ENCODE measurements at regions not wholly inside any gene's neighbourhood (a gene's known extent, or its start where the extent isn't known, plus 50 kb on each side); places are given as distances from the start of the nearest gene placed in this dataset.

DNA sequence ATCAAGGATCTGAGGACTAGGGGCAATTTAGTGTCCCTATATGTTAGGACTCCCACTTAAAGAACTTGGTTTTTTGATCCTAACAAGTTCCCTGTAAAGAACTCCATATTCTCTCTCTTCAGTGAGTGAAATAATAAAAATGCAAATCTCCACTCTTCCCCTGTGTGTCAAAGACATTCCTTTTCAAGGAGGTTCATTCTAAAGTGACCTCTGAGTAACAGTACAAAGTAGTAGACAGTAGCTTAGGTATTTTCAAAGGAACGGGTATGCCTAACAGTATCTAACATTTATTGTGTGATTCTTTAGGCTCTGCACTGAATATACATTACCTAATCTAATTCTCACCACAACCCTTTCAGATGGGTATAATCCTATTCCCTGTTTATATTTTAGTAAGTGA, 58.4 kb upstream of the SCOC start:
- H3K4me1 ChIP-seq (ENCODE audit: insufficient read depth, low read length, poor library complexity, severe bottlenecking), result no peaks in the 10 kb centered on the region
- H3K4me2 ChIP-seq (ENCODE audit: low read depth, low read length, poor library complexity, severe bottlenecking), result no peak overlapping the region
- no peaks in the 10 kb centered on the region for H3K9me2 ChIP-seq (replicated peaks; ENCODE audit: low read depth, low read length)
- TF ChIP-seq, protein P1, sequence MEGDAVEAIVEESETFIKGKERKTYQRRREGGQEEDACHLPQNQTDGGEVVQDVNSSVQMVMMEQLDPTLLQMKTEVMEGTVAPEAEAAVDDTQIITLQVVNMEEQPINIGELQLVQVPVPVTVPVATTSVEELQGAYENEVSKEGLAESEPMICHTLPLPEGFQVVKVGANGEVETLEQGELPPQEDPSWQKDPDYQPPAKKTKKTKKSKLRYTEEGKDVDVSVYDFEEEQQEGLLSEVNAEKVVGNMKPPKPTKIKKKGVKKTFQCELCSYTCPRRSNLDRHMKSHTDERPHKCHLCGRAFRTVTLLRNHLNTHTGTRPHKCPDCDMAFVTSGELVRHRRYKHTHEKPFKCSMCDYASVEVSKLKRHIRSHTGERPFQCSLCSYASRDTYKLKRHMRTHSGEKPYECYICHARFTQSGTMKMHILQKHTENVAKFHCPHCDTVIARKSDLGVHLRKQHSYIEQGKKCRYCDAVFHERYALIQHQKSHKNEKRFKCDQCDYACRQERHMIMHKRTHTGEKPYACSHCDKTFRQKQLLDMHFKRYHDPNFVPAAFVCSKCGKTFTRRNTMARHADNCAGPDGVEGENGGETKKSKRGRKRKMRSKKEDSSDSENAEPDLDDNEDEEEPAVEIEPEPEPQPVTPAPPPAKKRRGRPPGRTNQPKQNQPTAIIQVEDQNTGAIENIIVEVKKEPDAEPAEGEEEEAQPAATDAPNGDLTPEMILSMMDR (conservative IDR thresholded peaks at IDR 0.05; ENCODE audit: low read length), result no peak
- no peak for TF ChIP-seq EZH2phosphoT487 (IDR thresholded peaks at IDR 0.05; ENCODE audit: borderline replicate concordance)
- no peak overlapping the region for H3K9ac ChIP-seq (ENCODE audit: low read depth, low read length, poor library complexity, severe bottlenecking)
- H3K4me3 ChIP-seq (ENCODE audit: low read length, poor library complexity, severe bottlenecking), result no peak overlapping the region
- no peak overlapping the region; the same call in 1 of the 2 replicates for H2AFZ ChIP-seq (ENCODE audit: low read length)
- no peaks in the 10 kb centered on the region for H3K79me2 ChIP-seq (ENCODE audit: insufficient read depth, low read length)
- H4K20me1 ChIP-seq (ENCODE audit: insufficient read depth, low read length, poor library complexity, severe bottlenecking), result no peaks in the 10 kb centered on the region
- no peaks in the 10 kb centered on the region for H3F3A ChIP-seq (ENCODE audit: low read depth)
- H3K9me3 ChIP-seq (ENCODE audit: insufficient read depth, low read depth, low read length), result no peaks in the 10 kb centered on the region
- H3K27me3 ChIP-seq (ENCODE audit: insufficient read depth, low read length, poor library complexity, severe bottlenecking), result no peaks in the 10 kb centered on the region
- H3K36me3 ChIP-seq (ENCODE audit: insufficient read depth, low read length), result no peaks in the 10 kb centered on the region

DNA sequence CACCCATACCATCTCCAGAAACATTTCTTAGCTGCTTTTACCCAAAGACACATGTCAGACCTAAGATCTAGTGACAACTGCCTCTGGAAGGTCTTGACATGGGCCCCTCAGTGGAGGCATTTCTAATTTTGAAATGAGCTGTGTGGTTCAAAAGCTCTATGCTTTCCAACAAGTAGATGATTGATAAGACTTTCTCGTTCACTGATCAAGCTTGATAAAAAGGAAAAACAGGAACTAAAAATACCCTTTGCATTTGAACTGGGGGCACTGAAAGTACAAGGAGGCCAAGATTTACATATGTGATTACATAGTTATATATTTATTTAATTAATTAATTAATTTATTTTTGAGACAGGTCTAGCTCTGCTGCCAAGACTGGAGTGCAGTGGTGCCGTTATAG, 61.3 kb upstream of the SCOC start:
- Histone ChIP-seq H3F3A (ENCODE audit: low read depth) (no peaks in the 10 kb centered on the region), H3K9ac (ENCODE audit: low read depth, low read length, poor library complexity, severe bottlenecking) (no peak overlapping the region)

GRCh38 chr4:140311257-140311835, 62.1 kb upstream of the SCOC start:
- Histone ChIP-seq H3F3A (ENCODE audit: low read depth) (no peaks in the 10 kb centered on the region), H3K4me2 (ENCODE audit: low read depth, low read length, poor library complexity, severe bottlenecking) (no peak overlapping the region), H4K20me1 (ENCODE audit: insufficient read depth, low read length, poor library complexity, severe bottlenecking) (no peaks in the 10 kb centered on the region), H3K4me1 (ENCODE audit: insufficient read depth, low read length, poor library complexity, severe bottlenecking) (no peaks in the 10 kb centered on the region), H2AFZ (ENCODE audit: low read length) (no peak overlapping the region), H3K9me2 (replicated peaks; ENCODE audit: low read depth, low read length) (no peaks in the 10 kb centered on the region), H3K36me3 (ENCODE audit: insufficient read depth, low read length) (no peaks in the 10 kb centered on the region), H3K79me2 (ENCODE audit: insufficient read depth, low read length) (no peaks in the 10 kb centered on the region), H3K9ac (ENCODE audit: low read depth, low read length, poor library complexity, severe bottlenecking) (no peak overlapping the region), H3K4me3 (ENCODE audit: low read length, poor library complexity, severe bottlenecking) (no peak overlapping the region), H3K9me3 (ENCODE audit: insufficient read depth, low read depth, low read length) (no peaks in the 10 kb centered on the region), H3K27me3 (ENCODE audit: insufficient read depth, low read length, poor library complexity, severe bottlenecking) (no peaks in the 10 kb centered on the region)
- TF ChIP-seq, protein P1 (conservative IDR thresholded peaks at IDR 0.05; ENCODE audit: low read length), result no peak
- TF ChIP-seq EZH2phosphoT487 (IDR thresholded peaks at IDR 0.05; ENCODE audit: borderline replicate concordance), result no peak

More for the DNA sequence above, 61.3 kb upstream of the SCOC start:
- Histone ChIP-seq H3K4me3 (ENCODE audit: low read length, poor library complexity, severe bottlenecking) (no peak overlapping the region), H3K27me3 (ENCODE audit: insufficient read depth, low read length, poor library complexity, severe bottlenecking) (no peaks in the 10 kb centered on the region), H3K36me3 (ENCODE audit: insufficient read depth, low read length) (no peaks in the 10 kb centered on the region), H2AFZ (ENCODE audit: low read length) (no peak overlapping the region), H3K4me1 (ENCODE audit: insufficient read depth, low read length, poor library complexity, severe bottlenecking) (no peaks in the 10 kb centered on the region), H4K20me1 (ENCODE audit: insufficient read depth, low read length, poor library complexity, severe bottlenecking) (no peaks in the 10 kb centered on the region), H3K9me3 (ENCODE audit: insufficient read depth, low read depth, low read length) (no peaks in the 10 kb centered on the region), H3K79me2 (ENCODE audit: insufficient read depth, low read length) (no peaks in the 10 kb centered on the region), H3K4me2 (ENCODE audit: low read depth, low read length, poor library complexity, severe bottlenecking) (no peak overlapping the region), H3K9me2 (replicated peaks; ENCODE audit: low read depth, low read length) (no peaks in the 10 kb centered on the region)
- no peak for TF ChIP-seq EZH2phosphoT487 (IDR thresholded peaks at IDR 0.05; ENCODE audit: borderline replicate concordance)
- TF ChIP-seq, protein P1 (conservative IDR thresholded peaks at IDR 0.05; ENCODE audit: low read length), result no peak

All from Loucy (cell line).